Body of pancreas (tissue), 4 donors: ENCODE measurements at regions not wholly inside any gene's neighbourhood (a gene's known extent, or its start where the extent isn't known, plus 50 kb on each side); places are given as distances from the start of the nearest gene placed in this dataset.

Experiments used
- CTCF ChIP-seq, 7 experiments: fragments of 450-650 bp in 4 of 7; fragments of 200-600 bp in 3 of 7; sonication (generic) in 3 of 7; IDR thresholded peaks; one replicate each; pipeline ENCODE4 v1.5.1; 2016 to 2019; ENCODE audit warnings: antibody characterized with exemption in 7 of 7
- POLR2A ChIP-seq, 3 donors: fragments of 450-650 bp; IDR thresholded peaks; one replicate each; pipeline ENCODE4 v1.6.1; 2016; ENCODE audit warnings: antibody characterized with exemption in 3 of 3, mild to moderate bottlenecking in 2 of 3

GRCh38 chr10:7101451-7101850, 309.4 kb downstream of the SFMBT2 start:
- TF ChIP-seq POLR2A (IDR thresholded peaks at IDR 0.05) (no peak), CTCF (IDR thresholded peaks at IDR 0.05) (no peak)
